CD4-positive, alpha-beta T cell (primary cell): ENCODE measurements at regions not wholly inside any gene's neighbourhood (a gene's known extent, or its start where the extent isn't known, plus 50 kb on each side); places are given as distances from the start of the nearest gene placed in this dataset.

Experiments
- ATAC-seq: fragments of 200-7000 bp; cut with Tn5 transposase; one replicate; pipeline ENCODE4 v1.10.0; 2022; ENCODE audit warnings: mild to moderate bottlenecking; ENCODE audit not compliant: poor library complexity
- CTCF ChIA-PET: fragments of 350-600 bp; sonication (Branson Sonifier 250); formaldehyde crosslinking; loops from one replicate; lab custom pipeline; 2021; ENCODE audit warnings: antibody characterized with exemption, inconsistent platforms; lab: Charles Lee
- POLR2A ChIA-PET: fragments of 350-600 bp; sonication (Branson Sonifier 250); formaldehyde crosslinking; loops from one replicate; lab custom pipeline; 2021; ENCODE audit warnings: antibody characterized with exemption, inconsistent platforms; lab: Charles Lee
- DNase-seq, 14 experiments: peaks; one replicate each; pipeline ENCODE4 v3.0.0-alpha.2; 2013 to 2020; ENCODE audit warnings: mixed read lengths in 2 of 14
- H3K27ac ChIP-seq, 2 donors: one replicate each; pipeline versions ENCODE4 v1.5.1 to v1.7.0; 2013; ENCODE audit warnings: low read length in 2 of 2, low read depth in 1 of 2, mild to moderate bottlenecking in 1 of 2
- H3K27me3 ChIP-seq, 2 experiments: 1 replicate in 1 of 2; 2 replicates in 1 of 2; pipeline versions ENCODE4 v1.6.1 to v1.7.0; 2013; ENCODE audit warnings: low read length in 2 of 2, control low read depth in 1 of 2, mild to moderate bottlenecking in 1 of 2, moderate library complexity in 1 of 2; ENCODE audit not compliant: insufficient read depth in 2 of 2, control insufficient read depth in 1 of 2
- H3K36me3 ChIP-seq: one replicate; pipeline ENCODE4 v1.6.1; 2013; ENCODE audit warnings: low read length, control low read depth; ENCODE audit not compliant: insufficient read depth
- H3K4me1 ChIP-seq: one replicate; pipeline ENCODE4 v1.6.1; 2013; ENCODE audit warnings: low read length, control low read depth; ENCODE audit not compliant: insufficient read depth
- H3K4me3 ChIP-seq: one replicate; pipeline ENCODE4 v1.5.1; 2013; ENCODE audit warnings: mild to moderate bottlenecking, low read length, moderate library complexity
- H3K9me3 ChIP-seq, 2 experiments: 1 replicate in 1 of 2; 2 replicates in 1 of 2; pipeline versions ENCODE4 v1.6.1 to v1.7.0; 2013; ENCODE audit warnings: low read length in 2 of 2, mild to moderate bottlenecking in 2 of 2, control low read depth in 1 of 2, moderate library complexity in 1 of 2; ENCODE audit not compliant: control insufficient read depth in 1 of 2, insufficient read depth in 1 of 2
- H3K27ac Mint-ChIP-seq: one replicate; pipeline ENCODE4 v1.8.0; 2020; ENCODE audit warnings: mixed read lengths
- H3K27me3 Mint-ChIP-seq: one replicate; pipeline ENCODE4 v1.8.0; 2021; ENCODE audit warnings: mixed read lengths
- H3K36me3 Mint-ChIP-seq: one replicate; pipeline ENCODE4 v1.8.0; 2021; ENCODE audit warnings: low read depth, mixed read lengths
- H3K4me1 Mint-ChIP-seq: one replicate; pipeline ENCODE4 v1.8.0; 2021; ENCODE audit warnings: low read depth, mixed read lengths
- H3K4me3 Mint-ChIP-seq: one replicate; pipeline ENCODE4 v1.8.0; 2020; ENCODE audit warnings: mild to moderate bottlenecking, mixed read lengths
- H3K9me3 Mint-ChIP-seq: one replicate; pipeline ENCODE4 v1.8.0; 2020; ENCODE audit warnings: mixed read lengths
- intact Hi-C, 2 experiments: fragments of 100-400 bp; cut with DNase I in 1 of 2; cut with micrococcal nuclease in 1 of 2; formaldehyde crosslinking; loops; one replicate each; pipeline versions ENCODE4 v1.15.1 to v1.9.0; 2023 to 2025; cut with DNase I, micrococcal nuclease
- TF ChIP-seq, protein P1 (sequence below): fragments of 200-600 bp; IDR thresholded peaks from one replicate; pipeline ENCODE4 v1.8.0; 2022; ENCODE audit warnings: antibody characterized with exemption, mild to moderate bottlenecking

DNA sequence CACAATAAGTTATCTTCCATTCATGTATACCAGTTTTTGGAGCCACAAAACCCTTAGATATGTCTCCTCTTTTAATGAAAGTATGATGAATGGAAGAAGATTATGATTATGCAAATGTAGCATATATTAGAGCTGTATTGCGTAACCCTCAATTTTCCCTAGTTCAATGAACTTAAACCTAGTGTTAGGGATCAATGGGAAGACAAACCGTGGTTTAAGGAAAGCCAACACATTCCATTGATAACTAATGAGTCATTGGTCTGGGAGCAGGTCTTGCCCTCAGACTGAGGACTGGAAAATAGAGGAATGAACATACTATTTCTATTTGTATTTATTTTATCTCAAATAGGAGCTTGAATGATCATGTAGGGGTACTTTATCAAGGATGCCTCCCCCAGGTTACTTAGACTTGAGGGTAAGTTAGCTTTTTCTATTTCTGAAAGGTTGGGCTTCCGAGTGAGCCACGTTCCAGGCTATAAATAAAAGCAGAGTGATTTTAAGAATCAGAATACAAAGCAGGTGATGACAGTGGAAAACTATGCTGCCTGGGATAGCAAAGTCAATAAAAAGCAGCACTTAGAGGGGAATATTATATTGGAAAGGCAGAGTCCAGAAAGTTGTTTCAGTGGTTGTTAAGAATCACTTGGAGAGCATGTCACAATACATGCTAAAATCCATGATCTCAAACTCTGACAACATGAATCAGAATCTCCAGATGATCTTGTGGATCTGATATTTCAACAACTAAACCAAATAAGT is 356.0 kb downstream of the ADAM29 start:
- H3K9me3 Mint-ChIP-seq = no peaks in the 10 kb centered on the region
- no peaks in the 10 kb centered on the region for H3K4me1 ChIP-seq
- no peak overlapping the region for H3K4me3 ChIP-seq
- no peaks in the 10 kb centered on the region for H3K9me3 ChIP-seq
- intact Hi-C loops = no loop called here
- H3K27ac ChIP-seq = no peak overlapping the region
- no peaks in the 10 kb centered on the region for H3K27me3 Mint-ChIP-seq
- no peaks in the 10 kb centered on the region for H3K36me3 Mint-ChIP-seq
- no peak overlapping the region for H3K27ac Mint-ChIP-seq
- ATAC-seq (no peak), DNase-seq (no peak)
- CTCF ChIA-PET = no interaction called here
- POLR2A ChIA-PET = no interaction called here
- H3K4me3 Mint-ChIP-seq = no peak overlapping the region
- TF ChIP-seq, protein P1, sequence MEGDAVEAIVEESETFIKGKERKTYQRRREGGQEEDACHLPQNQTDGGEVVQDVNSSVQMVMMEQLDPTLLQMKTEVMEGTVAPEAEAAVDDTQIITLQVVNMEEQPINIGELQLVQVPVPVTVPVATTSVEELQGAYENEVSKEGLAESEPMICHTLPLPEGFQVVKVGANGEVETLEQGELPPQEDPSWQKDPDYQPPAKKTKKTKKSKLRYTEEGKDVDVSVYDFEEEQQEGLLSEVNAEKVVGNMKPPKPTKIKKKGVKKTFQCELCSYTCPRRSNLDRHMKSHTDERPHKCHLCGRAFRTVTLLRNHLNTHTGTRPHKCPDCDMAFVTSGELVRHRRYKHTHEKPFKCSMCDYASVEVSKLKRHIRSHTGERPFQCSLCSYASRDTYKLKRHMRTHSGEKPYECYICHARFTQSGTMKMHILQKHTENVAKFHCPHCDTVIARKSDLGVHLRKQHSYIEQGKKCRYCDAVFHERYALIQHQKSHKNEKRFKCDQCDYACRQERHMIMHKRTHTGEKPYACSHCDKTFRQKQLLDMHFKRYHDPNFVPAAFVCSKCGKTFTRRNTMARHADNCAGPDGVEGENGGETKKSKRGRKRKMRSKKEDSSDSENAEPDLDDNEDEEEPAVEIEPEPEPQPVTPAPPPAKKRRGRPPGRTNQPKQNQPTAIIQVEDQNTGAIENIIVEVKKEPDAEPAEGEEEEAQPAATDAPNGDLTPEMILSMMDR = no peak
- no peaks in the 10 kb centered on the region for H3K27me3 ChIP-seq
- no peaks in the 10 kb centered on the region for H3K4me1 Mint-ChIP-seq
- no peaks in the 10 kb centered on the region for H3K36me3 ChIP-seq

DNA sequence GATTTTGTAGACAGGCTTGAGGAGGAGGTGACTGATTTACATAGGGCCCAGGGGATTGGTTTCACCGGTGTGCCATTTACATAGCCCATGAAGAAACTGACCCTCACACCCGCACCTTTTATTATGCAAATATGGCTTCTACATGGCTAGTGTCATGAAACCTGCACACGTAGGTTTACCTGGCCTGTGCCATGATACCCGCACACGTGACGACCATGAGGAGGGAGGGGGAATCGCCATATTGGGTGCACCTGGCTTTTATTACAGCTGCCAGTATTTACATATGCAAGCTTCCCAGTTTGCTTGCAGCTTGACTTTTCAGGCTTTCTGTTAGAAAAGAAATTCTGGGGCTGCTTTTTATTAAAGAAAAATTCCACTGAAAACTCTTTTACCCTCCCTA is 359.7 kb downstream of the ADAM29 start:
- intact Hi-C loops = no loop called here
- H3K9me3 Mint-ChIP-seq = no peaks in the 10 kb centered on the region
- no peak for ATAC-seq
- Histone ChIP-seq H3K27ac (no peak overlapping the region), H3K27me3 (no peaks in the 10 kb centered on the region), H3K4me3 (no peak overlapping the region), H3K9me3 (no peaks in the 10 kb centered on the region), H3K4me1 (no peaks in the 10 kb centered on the region), H3K36me3 (no peaks in the 10 kb centered on the region)
- no peak overlapping the region for H3K4me3 Mint-ChIP-seq
- TF ChIP-seq, protein P1 = no peak
- H3K4me1 Mint-ChIP-seq = no peaks in the 10 kb centered on the region
- H3K36me3 Mint-ChIP-seq = no peaks in the 10 kb centered on the region
- CTCF ChIA-PET = no interaction called here
- DNase-seq = no peak
- POLR2A ChIA-PET = no interaction called here
- H3K27ac Mint-ChIP-seq = no peak overlapping the region
- H3K27me3 Mint-ChIP-seq = no peaks in the 10 kb centered on the region

DNA sequence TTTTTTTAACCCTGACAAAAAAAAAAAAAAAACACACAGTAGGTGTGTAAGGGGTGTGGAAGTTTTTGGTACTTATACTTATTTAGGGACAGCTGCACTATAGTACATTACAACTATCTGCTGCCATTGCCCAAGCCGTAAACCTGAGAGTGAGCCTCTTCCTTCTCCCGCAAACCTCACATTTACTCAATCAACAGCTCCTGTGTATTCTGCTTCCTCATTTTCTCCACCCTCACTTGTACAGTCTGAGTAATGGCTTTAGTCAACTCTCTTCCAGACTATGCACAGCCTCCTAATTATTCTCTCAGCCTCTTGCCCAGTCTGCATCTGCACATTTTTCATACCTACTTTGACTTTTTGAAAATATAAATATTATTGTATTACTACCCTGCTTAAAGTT is 362.0 kb downstream of the ADAM29 start:
- Mint-ChIP-seq H3K4me1 (no peaks in the 10 kb centered on the region), H3K36me3 (no peaks in the 10 kb centered on the region), H3K27ac (no peak overlapping the region), H3K9me3 (no peaks in the 10 kb centered on the region), H3K4me3 (no peak overlapping the region), H3K27me3 (no peaks in the 10 kb centered on the region)
- H3K4me1 ChIP-seq = no peaks in the 10 kb centered on the region
- TF ChIP-seq, protein P1 = no peak
- DNase-seq (no peak), ATAC-seq (no peak)
- intact Hi-C loops = no loop called here
- H3K9me3 ChIP-seq = peaks cover 0 to 3% of the 10 kb centered on the region in 2 experiments
- POLR2A ChIA-PET = no interaction called here
- no peak overlapping the region for H3K4me3 ChIP-seq
- CTCF ChIA-PET = no interaction called here
- no peaks in the 10 kb centered on the region for H3K36me3 ChIP-seq
- no peaks in the 10 kb centered on the region for H3K27me3 ChIP-seq
- H3K27ac ChIP-seq = no peak overlapping the region
